K562 (cell line): ENCODE measurements at regions not wholly inside any gene's neighbourhood (a gene's known extent, or its start where the extent isn't known, plus 50 kb on each side); places are given as distances from the start of the nearest gene placed in this dataset.
A peak's percentile ranks its signal among the peaks of the same experiment; 100 is the strongest.

ENCODE experiments used
- CBFA2T3 ChIP-seq: fragments of 450-650 bp; IDR thresholded peaks from 2 replicates; pipeline ENCODE4 v1.6.1; 2017
- ELF1 ChIP-seq: fragments of 200-800 bp; sonication (Bioruptor generic); IDR thresholded peaks from 2 replicates; pipeline ENCODE4 v1.6.1; 2016; ENCODE audit warnings: missing genetic modification characterization, missing compliant biosample characterization
- EP300 ChIP-seq: IDR thresholded peaks from 2 replicates; pipeline ENCODE4 v1.6.1; 2012; ENCODE audit warnings: low read length, improper control_type of control experiment
- KAT7 ChIP-seq: sonication (generic); formaldehyde crosslinking; IDR thresholded peaks from 2 replicates; pipeline ENCODE4 v1.8.0; 2022; ENCODE audit warnings: missing genetic modification reagents, mild to moderate bottlenecking, borderline replicate concordance
- KDM4B ChIP-seq, 2 experiments: fragments of 450-650 bp in 1 of 2; sonication (generic) in 1 of 2; IDR thresholded peaks; 2 replicates each; pipeline ENCODE4 v1.6.1; 2016 to 2017; ENCODE audit warnings: borderline replicate concordance in 2 of 2, antibody characterized with exemption in 1 of 2, low read depth in 1 of 2, mild to moderate bottlenecking in 1 of 2
- NBN ChIP-seq: fragments of 450-650 bp; IDR thresholded peaks from 2 replicates; pipeline ENCODE4 v1.6.1; 2016; ENCODE audit warnings: low read depth, mild to moderate bottlenecking
- NR4A1 ChIP-seq, 2 experiments: fragments of 250-450 bp in 1 of 2; fragments of 450-650 bp in 1 of 2; sonication (Bioruptor Pico) in 1 of 2; IDR thresholded peaks; 2 replicates each; pipeline versions ENCODE4 v1.4.0 to v1.6.1; 2016 to 2020; ENCODE audit warnings: mild to moderate bottlenecking in 2 of 2, missing compliant biosample characterization in 1 of 2, missing genetic modification characterization in 1 of 2, moderate library complexity in 1 of 2
- NRF1 ChIP-seq, 2 experiments: fragments of 450-650 bp; IDR thresholded peaks in 1 of 2; conservative IDR thresholded peaks in 1 of 2; 2 replicates each; pipeline ENCODE4 v1.6.1; 2014; ENCODE audit warnings: mild to moderate bottlenecking in 2 of 2
- SMAD3 ChIP-seq: fragments of 450-650 bp; formaldehyde crosslinking; conservative IDR thresholded peaks from 2 replicates; pipeline ENCODE4 v1.4.0; 2020; ENCODE audit warnings: mild to moderate bottlenecking
- SMARCC2 ChIP-seq: fragments of 450-650 bp; IDR thresholded peaks from 2 replicates; pipeline ENCODE4 v1.6.1; 2017; ENCODE audit warnings: antibody characterized with exemption, moderate library complexity, mild to moderate bottlenecking, low read depth
- TAF9B ChIP-seq: fragments of 450-650 bp; IDR thresholded peaks from 2 replicates; pipeline ENCODE4 v1.6.1; 2018; ENCODE audit warnings: mild to moderate bottlenecking; ENCODE audit not compliant: partially characterized antibody
- TRIM24 ChIP-seq, 2 experiments: fragments of 450-650 bp; IDR thresholded peaks; 2 replicates each; pipeline ENCODE4 v1.6.1; 2016
- ZNF239 ChIP-seq: fragments of 250-450 bp; sonication (Bioruptor Pico); IDR thresholded peaks from 2 replicates; pipeline ENCODE4 v1.4.0; 2020; ENCODE audit warnings: mild to moderate bottlenecking
- ZNF551 ChIP-seq: fragments of 250-450 bp; sonication (Bioruptor Pico); IDR thresholded peaks from 2 replicates; pipeline ENCODE4 v1.5.0; 2021; ENCODE audit warnings: mild to moderate bottlenecking, moderate library complexity
- ZNF717 ChIP-seq: fragments of 250-450 bp; sonication (Bioruptor Pico); IDR thresholded peaks from 2 replicates; pipeline ENCODE4 v1.5.0; 2021
- TF ChIP-seq, protein P1 (sequence below): sonication (generic); formaldehyde crosslinking; IDR thresholded peaks from 2 replicates; pipeline ENCODE4 v1.5.0; 2020; ENCODE audit warnings: missing genetic modification reagents
- TF ChIP-seq, protein P2 (sequence below), 2 experiments: fragments of 450-650 bp; IDR thresholded peaks; 2 replicates each; pipeline ENCODE4 v1.6.1; 2016
- TF ChIP-seq, protein P3 (sequence below), 2 experiments: fragments of 450-650 bp in 1 of 2; sonication (generic) in 1 of 2; formaldehyde crosslinking in 1 of 2; IDR thresholded peaks; 2 replicates each; pipeline versions ENCODE4 v1.7.1 to v1.9.0; 2016 to 2022; ENCODE audit warnings: inconsistent platforms in 1 of 2, mild to moderate bottlenecking in 1 of 2, missing genetic modification reagents in 1 of 2

DNA sequence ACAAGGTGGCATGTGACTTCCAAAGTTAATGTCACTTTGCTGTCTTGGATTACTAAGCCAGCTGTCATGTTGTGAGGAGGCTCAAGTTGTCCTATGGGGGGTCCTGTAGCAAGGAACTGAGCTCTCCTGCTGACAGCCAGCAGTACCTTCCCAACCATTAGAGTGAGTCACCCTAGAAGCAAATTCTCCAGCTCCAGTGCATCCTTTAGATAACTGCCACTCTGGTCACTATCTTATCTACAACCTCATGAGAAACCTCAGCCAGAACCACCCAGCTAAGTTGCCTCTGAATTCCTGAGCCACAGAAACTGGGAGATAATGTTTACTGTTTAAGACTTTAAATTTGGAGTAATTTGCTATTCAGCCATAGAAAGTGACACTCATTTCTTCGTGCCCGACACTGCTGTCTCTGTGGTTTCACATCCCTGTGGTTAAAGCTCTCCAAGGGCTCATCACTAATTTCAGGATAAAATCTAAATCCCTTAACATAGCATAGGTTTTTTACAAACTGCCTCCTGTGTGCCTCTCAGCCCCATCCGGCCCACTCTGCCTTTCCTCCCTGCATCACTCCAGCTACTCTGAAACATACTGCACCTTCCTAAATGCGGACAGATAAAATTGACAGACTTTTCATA, 83.5 kb downstream of the PRR15 start (continued):
- TF ChIP-seq, protein P1, sequence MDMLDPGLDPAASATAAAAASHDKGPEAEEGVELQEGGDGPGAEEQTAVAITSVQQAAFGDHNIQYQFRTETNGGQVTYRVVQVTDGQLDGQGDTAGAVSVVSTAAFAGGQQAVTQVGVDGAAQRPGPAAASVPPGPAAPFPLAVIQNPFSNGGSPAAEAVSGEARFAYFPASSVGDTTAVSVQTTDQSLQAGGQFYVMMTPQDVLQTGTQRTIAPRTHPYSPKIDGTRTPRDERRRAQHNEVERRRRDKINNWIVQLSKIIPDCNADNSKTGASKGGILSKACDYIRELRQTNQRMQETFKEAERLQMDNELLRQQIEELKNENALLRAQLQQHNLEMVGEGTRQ (CRISPR knock-in tag), result no peak
- no peak for TF ChIP-seq ZNF717
- TF ChIP-seq ELF1, result no peak
- peak; percentile 94 for TF ChIP-seq CBFA2T3
- TF ChIP-seq SMAD3 (CRISPR knock-in tag), result no peak
- TF ChIP-seq NRF1 (conservative IDR thresholded peaks at IDR 0.05 in 1 of 2, IDR thresholded peaks at IDR 0.05 in 1 of 2), result no peak
- TF ChIP-seq NBN, result peak; percentile 21; the same call in 1 of the 2 replicates
- TF ChIP-seq EP300, result peak; percentile 91
- no peak for TF ChIP-seq KAT7 (CRISPR knock-in tag)
- TF ChIP-seq, protein P2, sequence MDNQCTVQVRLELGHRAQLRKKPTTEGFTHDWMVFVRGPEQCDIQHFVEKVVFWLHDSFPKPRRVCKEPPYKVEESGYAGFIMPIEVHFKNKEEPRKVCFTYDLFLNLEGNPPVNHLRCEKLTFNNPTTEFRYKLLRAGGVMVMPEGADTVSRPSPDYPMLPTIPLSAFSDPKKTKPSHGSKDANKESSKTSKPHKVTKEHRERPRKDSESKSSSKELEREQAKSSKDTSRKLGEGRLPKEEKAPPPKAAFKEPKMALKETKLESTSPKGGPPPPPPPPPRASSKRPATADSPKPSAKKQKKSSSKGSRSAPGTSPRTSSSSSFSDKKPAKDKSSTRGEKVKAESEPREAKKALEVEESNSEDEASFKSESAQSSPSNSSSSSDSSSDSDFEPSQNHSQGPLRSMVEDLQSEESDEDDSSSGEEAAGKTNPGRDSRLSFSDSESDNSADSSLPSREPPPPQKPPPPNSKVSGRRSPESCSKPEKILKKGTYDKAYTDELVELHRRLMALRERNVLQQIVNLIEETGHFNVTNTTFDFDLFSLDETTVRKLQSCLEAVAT (IDR thresholded peaks at IDR 0.05), result 0 out of 4 replicates have a peak, but pooled peaks of 1 of the 2 experiments have one; percentile 27
- peak; percentile 29 for TF ChIP-seq TAF9B
- TF ChIP-seq TRIM24 (IDR thresholded peaks at IDR 0.05), result peak; percentile 65 to 72; a peak in 3 of 4 replicates
- TF ChIP-seq KDM4B (IDR thresholded peaks at IDR 0.05; ENCODE audit: borderline replicate concordance in 2 of 2, low read depth in 1 of 2), result no peak
- peak; percentile 91 for TF ChIP-seq SMARCC2
- no peak for TF ChIP-seq NR4A1 (CRISPR knock-in tag; IDR thresholded peaks at IDR 0.05)
- TF ChIP-seq NR4A1 (tag; IDR thresholded peaks at IDR 0.05), result no peak
- TF ChIP-seq ZNF239, result no peak
- TF ChIP-seq, protein P3, sequence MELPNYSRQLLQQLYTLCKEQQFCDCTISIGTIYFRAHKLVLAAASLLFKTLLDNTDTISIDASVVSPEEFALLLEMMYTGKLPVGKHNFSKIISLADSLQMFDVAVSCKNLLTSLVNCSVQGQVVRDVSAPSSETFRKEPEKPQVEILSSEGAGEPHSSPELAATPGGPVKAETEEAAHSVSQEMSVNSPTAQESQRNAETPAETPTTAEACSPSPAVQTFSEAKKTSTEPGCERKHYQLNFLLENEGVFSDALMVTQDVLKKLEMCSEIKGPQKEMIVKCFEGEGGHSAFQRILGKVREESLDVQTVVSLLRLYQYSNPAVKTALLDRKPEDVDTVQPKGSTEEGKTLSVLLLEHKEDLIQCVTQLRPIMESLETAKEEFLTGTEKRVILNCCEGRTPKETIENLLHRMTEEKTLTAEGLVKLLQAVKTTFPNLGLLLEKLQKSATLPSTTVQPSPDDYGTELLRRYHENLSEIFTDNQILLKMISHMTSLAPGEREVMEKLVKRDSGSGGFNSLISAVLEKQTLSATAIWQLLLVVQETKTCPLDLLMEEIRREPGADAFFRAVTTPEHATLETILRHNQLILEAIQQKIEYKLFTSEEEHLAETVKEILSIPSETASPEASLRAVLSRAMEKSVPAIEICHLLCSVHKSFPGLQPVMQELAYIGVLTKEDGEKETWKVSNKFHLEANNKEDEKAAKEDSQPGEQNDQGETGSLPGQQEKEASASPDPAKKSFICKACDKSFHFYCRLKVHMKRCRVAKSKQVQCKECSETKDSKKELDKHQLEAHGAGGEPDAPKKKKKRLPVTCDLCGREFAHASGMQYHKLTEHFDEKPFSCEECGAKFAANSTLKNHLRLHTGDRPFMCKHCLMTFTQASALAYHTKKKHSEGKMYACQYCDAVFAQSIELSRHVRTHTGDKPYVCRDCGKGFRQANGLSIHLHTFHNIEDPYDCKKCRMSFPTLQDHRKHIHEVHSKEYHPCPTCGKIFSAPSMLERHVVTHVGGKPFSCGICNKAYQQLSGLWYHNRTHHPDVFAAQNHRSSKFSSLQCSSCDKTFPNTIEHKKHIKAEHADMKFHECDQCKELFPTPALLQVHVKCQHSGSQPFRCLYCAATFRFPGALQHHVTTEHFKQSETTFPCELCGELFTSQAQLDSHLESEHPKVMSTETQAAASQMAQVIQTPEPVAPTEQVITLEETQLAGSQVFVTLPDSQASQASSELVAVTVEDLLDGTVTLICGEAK (IDR thresholded peaks at IDR 0.05), result no peak
- TF ChIP-seq, protein P3 (CRISPR knock-in tag; IDR thresholded peaks at IDR 0.05), result no peak
- no peak for TF ChIP-seq ZNF551
